ENCODE measurements at regions not wholly inside any gene's neighbourhood (a gene's known extent, or its start where the extent isn't known, plus 50 kb on each side); places are given as distances from the start of the nearest gene placed in this dataset.

DNA sequence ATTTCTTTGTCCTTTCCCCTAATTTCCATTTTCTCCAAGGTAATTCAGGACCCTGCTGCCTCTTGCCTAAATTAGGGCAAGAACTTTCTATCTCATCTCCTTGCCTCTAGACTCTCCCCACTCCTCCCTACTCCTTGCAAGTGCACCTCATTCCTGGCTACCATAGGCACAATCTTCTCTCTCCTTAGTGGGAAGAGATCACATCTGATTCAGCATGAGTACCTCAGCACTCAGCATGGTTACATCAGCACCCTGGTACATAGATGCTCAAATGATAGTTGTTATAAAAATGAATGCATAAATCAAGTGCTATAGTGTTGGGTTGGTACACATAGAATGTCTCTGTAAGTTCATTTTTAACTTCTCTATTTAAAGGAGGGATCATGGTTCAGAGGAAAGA is 313.4 kb upstream of the RASGRP1 start:
- POLR2A ChIA-PET, result no interaction called here
- FAIRE-seq, result no peak
- peak overlapping the region; percentile 40 to 84; a peak in 5 of 6 replicates for H3K27ac ChIP-seq

DNA sequence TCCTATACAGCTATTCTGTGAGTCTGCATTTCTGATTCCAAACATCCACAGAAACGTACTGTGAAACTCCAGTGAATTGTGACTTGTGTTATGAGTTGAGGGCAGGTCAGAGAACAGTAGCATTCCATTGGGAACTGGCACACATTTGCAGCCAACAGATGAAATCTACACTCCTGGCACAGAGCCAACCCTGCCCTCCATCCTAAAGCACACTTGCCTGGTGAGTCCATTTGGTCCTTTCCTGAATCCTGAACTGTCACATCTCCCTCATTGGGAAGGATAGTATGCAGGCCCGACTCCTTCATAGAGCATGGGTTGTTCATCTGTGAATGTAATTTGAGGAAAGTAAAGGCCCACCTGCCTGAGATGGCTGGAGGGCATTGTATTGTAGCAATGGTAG is 314.3 kb upstream of the RASGRP1 start:
- ChIA-PET CTCF (no interaction called here), POLR2A (no interaction called here)
- Histone ChIP-seq H3K9me3 (no peaks in the 10 kb centered on the region), H3K4me3 (no peak overlapping the region), H3K27ac (peak overlapping the region; percentile 4 to 73; a peak in 4 of 6 replicates), H3K4me1 (peaks cover 53% of the 10 kb centered on the region), H3K4me2 (no peak overlapping the region)
- FAIRE-seq (no peak), DNase-seq (ENCODE audit: low read depth in 1 of 2, low spot score in 1 of 2) (no peak), ATAC-seq (no peak)
- 75% methylated on average over 2 of the region's 2 CpGs for WGBS (ENCODE audit: missing lambda C conversion rate)
- no peak for TF ChIP-seq SREBF2 (IDR thresholded peaks at IDR 0.05)
- no peak for TF ChIP-seq ZC3H11A (IDR thresholded peaks at IDR 0.05)
- no peak for TF ChIP-seq NPAS2 (CRISPR knock-in tag; IDR thresholded peaks at IDR 0.05; ENCODE audit: borderline replicate concordance)
- no peak for TF ChIP-seq HOXA7 (CRISPR knock-in tag; IDR thresholded peaks at IDR 0.05)
- TF ChIP-seq MAFK (IDR thresholded peaks at IDR 0.05; ENCODE audit: partially characterized antibody), result no peak
- no peak for TF ChIP-seq HMGXB4 (CRISPR knock-in tag; IDR thresholded peaks at IDR 0.05; ENCODE audit: borderline replicate concordance)
- no peak for TF ChIP-seq HOXB5 (CRISPR knock-in tag; IDR thresholded peaks at IDR 0.05)
- no peak for TF ChIP-seq NFE2L2 (conservative IDR thresholded peaks at IDR 0.05; ENCODE audit: low read length)
- no peak for TF ChIP-seq REST (IDR thresholded peaks at IDR 0.05)
- no peak for TF ChIP-seq POLR2AphosphoS2 (conservative IDR thresholded peaks at IDR 0.05; ENCODE audit: low read length)
- no peak for TF ChIP-seq FOSL2 (IDR thresholded peaks at IDR 0.05)
- TF ChIP-seq FOSL2 (CRISPR knock-in tag; IDR thresholded peaks at IDR 0.05), result no peak
- TF ChIP-seq, protein P1, sequence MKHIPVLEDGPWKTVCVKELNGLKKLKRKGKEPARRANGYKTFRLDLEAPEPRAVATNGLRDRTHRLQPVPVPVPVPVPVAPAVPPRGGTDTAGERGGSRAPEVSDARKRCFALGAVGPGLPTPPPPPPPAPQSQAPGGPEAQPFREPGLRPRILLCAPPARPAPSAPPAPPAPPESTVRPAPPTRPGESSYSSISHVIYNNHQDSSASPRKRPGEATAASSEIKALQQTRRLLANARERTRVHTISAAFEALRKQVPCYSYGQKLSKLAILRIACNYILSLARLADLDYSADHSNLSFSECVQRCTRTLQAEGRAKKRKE (CRISPR knock-in tag; IDR thresholded peaks at IDR 0.05; ENCODE audit: low read depth), result no peak
- TF ChIP-seq CEBPB (IDR thresholded peaks at IDR 0.05), result no peak
- no peak for TF ChIP-seq HOXB13 (CRISPR knock-in tag; IDR thresholded peaks at IDR 0.05; ENCODE audit: low read depth)
- no peak for TF ChIP-seq RAD21 (conservative IDR thresholded peaks at IDR 0.05 in 1 of 2, IDR thresholded peaks at IDR 0.05 in 1 of 2)
- TF ChIP-seq CHD4 (IDR thresholded peaks at IDR 0.05; ENCODE audit: borderline replicate concordance), result no peak
- TF ChIP-seq ZNF302 (CRISPR knock-in tag; IDR thresholded peaks at IDR 0.05), result no peak

More for the DNA sequence above, 313.4 kb upstream of the RASGRP1 start:
- Histone ChIP-seq H3K4me1 (peaks cover 60% of the 10 kb centered on the region), H3K4me2 (peak overlapping the region; percentile 40), H3K9me3 (no peaks in the 10 kb centered on the region), H3K4me3 (no peak overlapping the region)
- no peak for TF ChIP-seq HEYL (CRISPR knock-in tag; IDR thresholded peaks at IDR 0.05)
- ATAC-seq (no peak), DNase-seq (ENCODE audit: low read depth in 1 of 2, low spot score in 1 of 2) (no peak)
- CTCF ChIA-PET, result no interaction called here

All from A549 (cell line).